ENCODE measurements at regions not wholly inside any gene's neighbourhood (a gene's known extent, or its start where the extent isn't known, plus 50 kb on each side); places are given as distances from the start of the nearest gene placed in this dataset.

DNA sequence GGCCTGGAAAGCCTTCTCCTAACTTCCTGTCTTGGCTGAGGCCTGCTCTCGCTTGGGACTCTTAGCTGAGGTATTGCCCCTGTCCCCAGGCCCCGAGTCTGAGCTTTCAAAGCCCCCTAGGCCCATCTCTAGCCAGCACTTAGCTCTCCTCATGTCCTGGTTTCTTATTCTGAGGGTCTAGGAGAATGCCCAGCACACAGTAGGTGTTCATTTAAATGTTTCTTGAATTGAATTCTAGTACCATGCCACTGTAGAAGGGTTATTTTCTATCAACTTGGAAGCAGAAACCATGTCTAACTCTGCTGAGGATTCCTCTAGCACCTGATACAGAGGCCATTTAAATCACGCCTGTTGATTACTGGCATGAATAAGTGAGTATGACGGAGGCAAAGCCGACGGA is 98.5 kb downstream of the VEGFA start:
- no peaks in the 10 kb centered on the region for H3K36me3 ChIP-seq
- DNase-seq (ENCODE audit: low spot score in 2 of 2), result no peak
- no peak overlapping the region for H3K27ac ChIP-seq
- TF ChIP-seq POLR2A (IDR thresholded peaks at IDR 0.05) (no peak), POLR2AphosphoS5 (IDR thresholded peaks at IDR 0.05) (no peak)
- TF ChIP-seq, protein P1, sequence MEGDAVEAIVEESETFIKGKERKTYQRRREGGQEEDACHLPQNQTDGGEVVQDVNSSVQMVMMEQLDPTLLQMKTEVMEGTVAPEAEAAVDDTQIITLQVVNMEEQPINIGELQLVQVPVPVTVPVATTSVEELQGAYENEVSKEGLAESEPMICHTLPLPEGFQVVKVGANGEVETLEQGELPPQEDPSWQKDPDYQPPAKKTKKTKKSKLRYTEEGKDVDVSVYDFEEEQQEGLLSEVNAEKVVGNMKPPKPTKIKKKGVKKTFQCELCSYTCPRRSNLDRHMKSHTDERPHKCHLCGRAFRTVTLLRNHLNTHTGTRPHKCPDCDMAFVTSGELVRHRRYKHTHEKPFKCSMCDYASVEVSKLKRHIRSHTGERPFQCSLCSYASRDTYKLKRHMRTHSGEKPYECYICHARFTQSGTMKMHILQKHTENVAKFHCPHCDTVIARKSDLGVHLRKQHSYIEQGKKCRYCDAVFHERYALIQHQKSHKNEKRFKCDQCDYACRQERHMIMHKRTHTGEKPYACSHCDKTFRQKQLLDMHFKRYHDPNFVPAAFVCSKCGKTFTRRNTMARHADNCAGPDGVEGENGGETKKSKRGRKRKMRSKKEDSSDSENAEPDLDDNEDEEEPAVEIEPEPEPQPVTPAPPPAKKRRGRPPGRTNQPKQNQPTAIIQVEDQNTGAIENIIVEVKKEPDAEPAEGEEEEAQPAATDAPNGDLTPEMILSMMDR (IDR thresholded peaks at IDR 0.05), result no peak
- H3K9me3 ChIP-seq, result no peaks in the 10 kb centered on the region
- intact Hi-C loops (cut with DNase I; ENCODE audit: low total_unique reads), result no loop called here
- no peak overlapping the region for H3K4me3 ChIP-seq
- no peaks in the 10 kb centered on the region for H3K27me3 ChIP-seq
- H3K4me1 ChIP-seq, result no peaks in the 10 kb centered on the region

- Histone ChIP-seq H3K4me3 (no peak overlapping the region), H3K27me3 (no peaks in the 10 kb centered on the region), H3K4me1 (no peaks in the 10 kb centered on the region), H3K9me3 (no peaks in the 10 kb centered on the region), H3K27ac (no peak overlapping the region), H3K36me3 (no peaks in the 10 kb centered on the region)
- TF ChIP-seq, protein P1 (IDR thresholded peaks at IDR 0.05), result no peak
- intact Hi-C loops (cut with DNase I; ENCODE audit: low total_unique reads), result no loop called here
- DNase-seq (ENCODE audit: low spot score in 2 of 2), result no peak
These were observed 98.0 kb downstream of the VEGFA start for GRCh38 chr6:43867996-43868395.

GRCh38 chr6:43867246-43867645 is 97.2 kb downstream of the VEGFA start:
- Histone ChIP-seq H3K27ac (no peak overlapping the region), H3K36me3 (no peaks in the 10 kb centered on the region), H3K4me3 (no peak overlapping the region), H3K27me3 (no peaks in the 10 kb centered on the region), H3K9me3 (no peaks in the 10 kb centered on the region), H3K4me1 (no peaks in the 10 kb centered on the region)
- no peak for DNase-seq (ENCODE audit: low spot score in 2 of 2)
- TF ChIP-seq, protein P1 (IDR thresholded peaks at IDR 0.05), result no peak
- TF ChIP-seq POLR2AphosphoS5 (IDR thresholded peaks at IDR 0.05) (no peak), POLR2A (IDR thresholded peaks at IDR 0.05) (no peak)
- intact Hi-C loops (cut with DNase I; ENCODE audit: low total_unique reads), result no loop called here

DNA sequence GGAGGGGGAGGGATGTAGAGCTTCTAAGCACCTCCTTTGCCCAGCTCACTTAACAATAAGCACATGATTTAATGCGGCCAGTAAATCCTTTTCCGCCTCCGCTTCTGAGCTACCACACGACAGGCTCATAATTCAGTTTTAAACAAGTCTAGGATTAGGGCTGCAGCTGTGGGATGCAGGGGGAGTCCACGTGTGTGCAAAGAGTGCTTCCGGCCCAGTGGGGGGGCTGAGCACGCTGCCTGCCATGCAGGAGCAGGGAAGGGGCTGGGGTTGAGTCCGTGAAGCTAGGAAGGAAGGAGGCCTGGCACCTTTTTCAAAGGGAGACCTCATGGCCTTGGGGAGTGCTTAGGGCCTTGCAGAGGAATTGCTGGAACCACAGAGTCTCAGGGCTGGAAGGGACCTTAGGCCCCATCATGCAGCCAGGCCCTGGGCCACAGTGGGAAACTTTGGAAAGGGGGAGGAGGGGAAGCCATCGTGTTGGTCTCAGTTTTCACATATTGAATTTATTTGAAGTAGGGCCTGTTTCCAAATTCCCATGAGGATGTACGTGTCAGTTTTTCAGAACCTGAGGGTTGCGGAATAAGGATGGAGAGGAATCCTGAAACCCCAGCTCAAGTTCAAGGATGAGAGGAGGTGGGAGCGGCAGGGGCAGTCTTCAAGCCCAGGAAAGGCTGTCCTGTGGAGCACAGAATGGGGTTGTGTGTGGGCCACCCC is 96.1 kb downstream of the VEGFA start:
- Histone ChIP-seq H3K27ac (no peak overlapping the region), H3K9me3 (no peaks in the 10 kb centered on the region), H3K27me3 (no peaks in the 10 kb centered on the region), H3K36me3 (no peaks in the 10 kb centered on the region), H3K4me1 (no peaks in the 10 kb centered on the region), H3K4me3 (no peak overlapping the region)
- DNase-seq (ENCODE audit: low spot score in 2 of 2), result no peak
- no peak for TF ChIP-seq POLR2AphosphoS5 (IDR thresholded peaks at IDR 0.05)
- TF ChIP-seq, protein P1 (IDR thresholded peaks at IDR 0.05), result no peak
- no peak for TF ChIP-seq POLR2A (IDR thresholded peaks at IDR 0.05)
- intact Hi-C loops (cut with DNase I; ENCODE audit: low total_unique reads), result no loop called here

GRCh38 chr6:43865086-43865485 is 95.1 kb downstream of the VEGFA start:
- DNase-seq (ENCODE audit: low spot score in 2 of 2), result no peak
- Histone ChIP-seq H3K27me3 (no peaks in the 10 kb centered on the region), H3K9me3 (no peaks in the 10 kb centered on the region), H3K27ac (no peak overlapping the region), H3K36me3 (no peaks in the 10 kb centered on the region), H3K4me1 (no peaks in the 10 kb centered on the region), H3K4me3 (no peak overlapping the region)
- TF ChIP-seq POLR2AphosphoS5 (IDR thresholded peaks at IDR 0.05) (no peak), POLR2A (IDR thresholded peaks at IDR 0.05) (no peak)
- TF ChIP-seq, protein P1 (IDR thresholded peaks at IDR 0.05), result no peak
- intact Hi-C loops (cut with DNase I; ENCODE audit: low total_unique reads), result no loop called here

Measured in breast epithelium (tissue), 4 donors.